Transverse colon (tissue), 4 donors: ENCODE measurements at regions not wholly inside any gene's neighbourhood (a gene's known extent, or its start where the extent isn't known, plus 50 kb on each side); places are given as distances from the start of the nearest gene placed in this dataset.

Experiments
- EP300 ChIP-seq: sonication (generic); formaldehyde crosslinking; IDR thresholded peaks from one replicate; pipeline ENCODE4 v1.6.1; 2017; ENCODE audit warnings: antibody characterized with exemption, low read depth
- POLR2AphosphoS5 ChIP-seq, 3 donors: sonication (generic); formaldehyde crosslinking; IDR thresholded peaks; one replicate each; pipeline ENCODE4 v1.6.1; 2016; ENCODE audit warnings: antibody characterized with exemption in 3 of 3
- TF ChIP-seq, protein P1 (sequence below), 5 experiments: fragments of 200-600 bp in 3 of 5; fragments of 450-650 bp in 2 of 5; sonication (generic) in 3 of 5; IDR thresholded peaks; 1 replicate in 2 of 5; 2 replicates in 3 of 5; pipeline ENCODE4 v1.5.1; 2016 to 2017; ENCODE audit warnings: antibody characterized with exemption in 5 of 5, inconsistent platforms in 3 of 5, mild to moderate bottlenecking in 2 of 5, moderate library complexity in 1 of 5

GRCh38 chr18:2173486-2173885, 397.8 kb downstream of the METTL4 start:
- TF ChIP-seq, protein P1, sequence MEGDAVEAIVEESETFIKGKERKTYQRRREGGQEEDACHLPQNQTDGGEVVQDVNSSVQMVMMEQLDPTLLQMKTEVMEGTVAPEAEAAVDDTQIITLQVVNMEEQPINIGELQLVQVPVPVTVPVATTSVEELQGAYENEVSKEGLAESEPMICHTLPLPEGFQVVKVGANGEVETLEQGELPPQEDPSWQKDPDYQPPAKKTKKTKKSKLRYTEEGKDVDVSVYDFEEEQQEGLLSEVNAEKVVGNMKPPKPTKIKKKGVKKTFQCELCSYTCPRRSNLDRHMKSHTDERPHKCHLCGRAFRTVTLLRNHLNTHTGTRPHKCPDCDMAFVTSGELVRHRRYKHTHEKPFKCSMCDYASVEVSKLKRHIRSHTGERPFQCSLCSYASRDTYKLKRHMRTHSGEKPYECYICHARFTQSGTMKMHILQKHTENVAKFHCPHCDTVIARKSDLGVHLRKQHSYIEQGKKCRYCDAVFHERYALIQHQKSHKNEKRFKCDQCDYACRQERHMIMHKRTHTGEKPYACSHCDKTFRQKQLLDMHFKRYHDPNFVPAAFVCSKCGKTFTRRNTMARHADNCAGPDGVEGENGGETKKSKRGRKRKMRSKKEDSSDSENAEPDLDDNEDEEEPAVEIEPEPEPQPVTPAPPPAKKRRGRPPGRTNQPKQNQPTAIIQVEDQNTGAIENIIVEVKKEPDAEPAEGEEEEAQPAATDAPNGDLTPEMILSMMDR (IDR thresholded peaks at IDR 0.05), result no peak
- TF ChIP-seq EP300, result no peak
- no peak for TF ChIP-seq POLR2AphosphoS5 (IDR thresholded peaks at IDR 0.05)
